Vagina (tissue), 2 donors: ENCODE measurements at regions not wholly inside any gene's neighbourhood (a gene's known extent, or its start where the extent isn't known, plus 50 kb on each side); places are given as distances from the start of the nearest gene placed in this dataset.

ENCODE experiments used
- CTCF ChIP-seq, 3 experiments: fragments of 450-650 bp in 2 of 3; fragments of 200-600 bp in 1 of 3; sonication (generic) in 1 of 3; IDR thresholded peaks; one replicate each; pipeline ENCODE4 v1.5.1; 2017 to 2019; ENCODE audit warnings: antibody characterized with exemption in 3 of 3, mild to moderate bottlenecking in 2 of 3, moderate library complexity in 2 of 3
- POLR2A ChIP-seq, 2 donors: fragments of 450-650 bp; IDR thresholded peaks; one replicate each; pipeline ENCODE4 v1.6.1; 2017; ENCODE audit warnings: antibody characterized with exemption in 2 of 2, mild to moderate bottlenecking in 2 of 2, moderate library complexity in 2 of 2

- TF ChIP-seq POLR2A (IDR thresholded peaks at IDR 0.05) (no peak), CTCF (IDR thresholded peaks at IDR 0.05) (no peak)
These were observed 132.8 kb upstream of the SMAD3 start for GRCh38 chr15:66932634-66933024.
